ENCODE measurements at regions not wholly inside any gene's neighbourhood (a gene's known extent, or its start where the extent isn't known, plus 50 kb on each side); places are given as distances from the start of the nearest gene placed in this dataset.

GRCh38 chr2:65939687-65940086 lies 495.2 kb upstream of the MEIS1 start:
- no peak overlapping the region for H3K27ac ChIP-seq
- DNase-seq = no peak
- no peaks in the 10 kb centered on the region for H3K27me3 ChIP-seq (replicated peaks)
- no peaks in the 10 kb centered on the region for H3K36me3 ChIP-seq (replicated peaks)
- no peak overlapping the region for H3K4me3 ChIP-seq (ENCODE audit: low read depth, low read length)
- in situ Hi-C loops (cut with HindIII; ENCODE audit: low pct_ligation_motif_present, low sequenced_read_pairs) = no loop called here
- TF ChIP-seq, protein P1, sequence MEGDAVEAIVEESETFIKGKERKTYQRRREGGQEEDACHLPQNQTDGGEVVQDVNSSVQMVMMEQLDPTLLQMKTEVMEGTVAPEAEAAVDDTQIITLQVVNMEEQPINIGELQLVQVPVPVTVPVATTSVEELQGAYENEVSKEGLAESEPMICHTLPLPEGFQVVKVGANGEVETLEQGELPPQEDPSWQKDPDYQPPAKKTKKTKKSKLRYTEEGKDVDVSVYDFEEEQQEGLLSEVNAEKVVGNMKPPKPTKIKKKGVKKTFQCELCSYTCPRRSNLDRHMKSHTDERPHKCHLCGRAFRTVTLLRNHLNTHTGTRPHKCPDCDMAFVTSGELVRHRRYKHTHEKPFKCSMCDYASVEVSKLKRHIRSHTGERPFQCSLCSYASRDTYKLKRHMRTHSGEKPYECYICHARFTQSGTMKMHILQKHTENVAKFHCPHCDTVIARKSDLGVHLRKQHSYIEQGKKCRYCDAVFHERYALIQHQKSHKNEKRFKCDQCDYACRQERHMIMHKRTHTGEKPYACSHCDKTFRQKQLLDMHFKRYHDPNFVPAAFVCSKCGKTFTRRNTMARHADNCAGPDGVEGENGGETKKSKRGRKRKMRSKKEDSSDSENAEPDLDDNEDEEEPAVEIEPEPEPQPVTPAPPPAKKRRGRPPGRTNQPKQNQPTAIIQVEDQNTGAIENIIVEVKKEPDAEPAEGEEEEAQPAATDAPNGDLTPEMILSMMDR (IDR thresholded peaks at IDR 0.05; ENCODE audit: low read depth, low read length, missing control alignments) = no peak

DNA sequence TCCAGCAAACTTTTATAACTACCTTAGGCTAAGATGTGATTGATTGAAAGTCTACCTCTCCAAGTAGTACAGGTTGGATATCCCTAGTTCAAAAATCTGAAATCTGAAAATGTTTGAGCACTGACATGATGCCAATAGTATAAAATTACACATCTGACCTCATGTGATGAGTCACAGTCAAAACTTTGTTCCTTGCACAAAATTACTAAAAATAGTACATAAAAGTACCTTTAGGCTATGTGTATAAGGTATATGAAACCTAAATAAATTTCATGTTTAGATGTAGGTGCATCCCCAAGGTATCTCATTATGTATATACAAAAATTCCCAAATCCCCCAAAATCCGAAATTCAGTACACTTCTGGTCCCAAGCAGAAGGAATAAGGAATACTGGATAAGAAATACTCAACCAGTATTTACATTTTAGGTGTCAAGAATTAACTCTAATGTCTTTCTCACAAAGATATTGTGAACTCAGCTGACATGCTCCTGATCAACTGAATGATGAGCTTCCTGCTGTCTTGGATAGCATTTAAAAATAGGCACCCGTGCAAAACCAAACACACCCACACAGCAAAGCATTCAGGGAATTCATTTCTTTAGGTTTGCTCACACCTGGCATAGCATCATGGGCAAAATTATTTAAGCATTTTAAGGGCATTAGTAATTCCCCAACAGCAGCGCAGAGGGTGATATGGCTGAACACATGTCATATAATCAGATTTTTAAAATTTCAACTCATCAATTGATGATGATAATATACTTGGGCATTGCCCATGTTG lies 497.4 kb upstream of the MEIS1 start:
- H3K27ac ChIP-seq = no peak overlapping the region
- no peak for DNase-seq
- H3K4me3 ChIP-seq (ENCODE audit: low read depth, low read length) = no peak overlapping the region
- no peaks in the 10 kb centered on the region for H3K36me3 ChIP-seq (replicated peaks)
- TF ChIP-seq, protein P1 (IDR thresholded peaks at IDR 0.05; ENCODE audit: low read depth, low read length, missing control alignments) = no peak
- in situ Hi-C loops (cut with HindIII; ENCODE audit: low pct_ligation_motif_present, low sequenced_read_pairs) = no loop called here
- H3K27me3 ChIP-seq (replicated peaks) = no peaks in the 10 kb centered on the region

- TF ChIP-seq, protein P1 (IDR thresholded peaks at IDR 0.05; ENCODE audit: low read depth, low read length, missing control alignments) = no peak
- Histone ChIP-seq H3K36me3 (replicated peaks) (no peaks in the 10 kb centered on the region), H3K4me3 (ENCODE audit: low read depth, low read length) (no peak overlapping the region), H3K27ac (no peak overlapping the region), H3K27me3 (replicated peaks) (no peaks in the 10 kb centered on the region)
- no peak for DNase-seq
- in situ Hi-C loops (cut with HindIII; ENCODE audit: low pct_ligation_motif_present, low sequenced_read_pairs) = no loop called here
Measured at GRCh38 chr2:65934992-65935629, 499.8 kb upstream of the MEIS1 start.

GRCh38 chr2:65932571-65932970 lies 500.2 kb upstream of the SPRED2 start:
- H3K27me3 ChIP-seq (replicated peaks) = no peaks in the 10 kb centered on the region
- no peak overlapping the region for H3K27ac ChIP-seq
- no peak for DNase-seq
- TF ChIP-seq, protein P1 (IDR thresholded peaks at IDR 0.05; ENCODE audit: low read depth, low read length, missing control alignments) = no peak
- H3K36me3 ChIP-seq (replicated peaks) = no peaks in the 10 kb centered on the region
- in situ Hi-C loops (cut with HindIII; ENCODE audit: low pct_ligation_motif_present, low sequenced_read_pairs) = no loop called here
- H3K4me3 ChIP-seq (ENCODE audit: low read depth, low read length) = no peak overlapping the region

DNA sequence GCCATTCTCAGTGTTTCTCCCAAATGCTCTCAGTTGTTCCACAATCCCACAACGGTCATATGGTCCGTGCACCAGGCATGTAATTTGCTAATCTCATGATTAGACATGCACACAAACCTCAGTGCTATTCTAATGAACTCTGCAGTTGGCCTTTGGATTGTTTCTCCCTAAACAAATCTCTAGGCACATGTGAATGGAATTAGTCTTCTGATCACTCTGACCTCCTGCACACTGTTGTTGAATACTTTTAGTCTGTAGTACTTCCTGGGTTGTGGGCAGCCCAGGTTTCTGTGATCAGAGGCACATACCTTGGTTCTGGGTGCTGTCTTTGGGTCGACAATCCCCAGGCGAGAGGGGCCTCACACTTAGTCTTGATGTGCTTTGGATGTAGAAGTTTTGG lies 498.7 kb upstream of the SPRED2 start:
- H3K27me3 ChIP-seq (replicated peaks) = no peaks in the 10 kb centered on the region
- H3K27ac ChIP-seq = no peak overlapping the region
- H3K36me3 ChIP-seq (replicated peaks) = no peaks in the 10 kb centered on the region
- no peak for DNase-seq
- in situ Hi-C loops (cut with HindIII; ENCODE audit: low pct_ligation_motif_present, low sequenced_read_pairs) = no loop called here
- TF ChIP-seq, protein P1 (IDR thresholded peaks at IDR 0.05; ENCODE audit: low read depth, low read length, missing control alignments) = no peak
- H3K4me3 ChIP-seq (ENCODE audit: low read depth, low read length) = no peak overlapping the region
